HUES48 (cell line): ENCODE measurements at regions not wholly inside any gene's neighbourhood (a gene's known extent, or its start where the extent isn't known, plus 50 kb on each side); places are given as distances from the start of the nearest gene placed in this dataset.

Experiments
- H3K27ac ChIP-seq: one replicate; pipeline ENCODE4 v1.7.0; 2013; ENCODE audit warnings: low read depth, low read length, inconsistent platforms
- H3K27me3 ChIP-seq: 2 replicates; pipeline ENCODE4 v1.6.1; 2013; ENCODE audit warnings: mild to moderate bottlenecking, low read length; ENCODE audit not compliant: control insufficient read depth, insufficient read depth
- H3K36me3 ChIP-seq: 2 replicates; pipeline ENCODE4 v1.6.1; 2013; ENCODE audit warnings: low read length; ENCODE audit not compliant: control insufficient read depth, insufficient read depth
- H3K4me1 ChIP-seq: 2 replicates; pipeline ENCODE4 v1.6.1; 2013; ENCODE audit warnings: mild to moderate bottlenecking, low read length; ENCODE audit not compliant: control insufficient read depth, insufficient read depth
- H3K4me3 ChIP-seq: 2 replicates; pipeline ENCODE4 v1.5.1; 2013; ENCODE audit warnings: mild to moderate bottlenecking, low read depth, low read length
- H3K9ac ChIP-seq: 2 replicates; pipeline ENCODE4 v1.6.1; 2013; ENCODE audit warnings: mild to moderate bottlenecking, low read depth, low read length, moderate library complexity
- H3K9me3 ChIP-seq: 2 replicates; pipeline ENCODE4 v1.6.1; 2013; ENCODE audit warnings: low read length; ENCODE audit not compliant: control insufficient read depth, insufficient read depth

DNA sequence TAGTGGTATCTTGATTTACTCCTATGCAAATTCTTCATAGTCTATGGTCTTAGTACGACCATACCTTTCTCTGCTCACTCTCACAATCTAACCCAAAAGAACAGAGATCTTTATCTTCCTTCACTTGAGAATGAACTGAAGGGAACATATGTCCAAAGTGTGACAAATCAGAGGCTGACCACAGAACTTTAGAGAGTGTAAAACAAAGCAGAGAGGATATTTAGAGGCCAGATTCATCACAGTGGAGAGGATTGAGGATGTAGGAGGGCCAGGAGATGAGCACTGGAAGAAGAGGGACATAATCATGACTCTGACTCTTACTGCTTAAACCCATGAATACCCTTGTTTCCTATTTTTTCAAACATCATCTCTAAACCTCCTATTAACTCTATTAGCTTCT, 935.3 kb upstream of the PHF14 start:
- H3K27ac ChIP-seq = no peak overlapping the region
- peaks cover 13% of the 10 kb centered on the region for H3K4me1 ChIP-seq

DNA sequence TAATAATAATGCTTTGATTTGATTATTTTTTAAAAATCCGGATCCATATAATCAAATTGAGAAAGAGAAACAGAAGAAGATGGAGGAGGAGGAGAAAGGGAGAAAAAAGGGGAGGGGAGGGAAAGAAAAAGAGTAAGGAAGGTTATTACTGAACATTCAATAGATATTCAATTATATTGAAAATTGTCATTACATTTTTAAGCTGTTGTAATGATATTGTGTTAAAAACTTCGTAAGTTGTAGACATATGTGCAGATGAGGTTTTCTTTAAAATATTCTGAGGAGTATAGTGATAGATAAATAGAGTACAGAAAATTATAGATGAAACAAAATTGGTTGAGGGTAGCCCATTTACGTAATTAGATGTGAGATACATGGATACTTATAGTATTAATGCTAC, 933.0 kb upstream of the PHF14 start:
- no peaks in the 10 kb centered on the region for H3K27me3 ChIP-seq
- H3K4me3 ChIP-seq = no peak overlapping the region
- H3K9ac ChIP-seq = no peak overlapping the region
- H3K36me3 ChIP-seq = no peaks in the 10 kb centered on the region
- no peak overlapping the region for H3K27ac ChIP-seq
- no peaks in the 10 kb centered on the region for H3K9me3 ChIP-seq
- peaks cover 4% of the 10 kb centered on the region; the same call in 1 of the 2 replicates for H3K4me1 ChIP-seq

More for the DNA sequence above, 935.3 kb upstream of the PHF14 start:
- no peaks in the 10 kb centered on the region for H3K27me3 ChIP-seq
- no peak overlapping the region for H3K9ac ChIP-seq
- H3K4me3 ChIP-seq = no peak overlapping the region
- H3K36me3 ChIP-seq = no peaks in the 10 kb centered on the region
- no peaks in the 10 kb centered on the region for H3K9me3 ChIP-seq

DNA sequence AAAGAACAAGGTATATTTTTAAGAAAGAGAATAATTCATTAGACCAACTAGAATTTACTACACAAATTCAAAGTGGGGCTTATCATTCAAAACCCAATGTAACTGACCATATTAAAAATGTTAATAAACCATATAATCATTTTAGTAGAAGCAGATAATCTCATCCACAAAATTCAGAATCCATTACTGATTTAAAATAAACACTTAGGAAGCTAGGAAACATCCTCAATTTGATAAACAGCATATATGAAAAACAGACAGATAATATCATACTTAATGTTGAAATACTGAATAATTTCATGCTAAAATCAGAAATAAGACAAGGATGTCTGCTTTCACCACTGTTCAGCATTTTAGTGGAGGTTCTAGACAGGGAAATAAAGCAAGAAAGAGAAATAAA, 902.8 kb upstream of the PHF14 start:
- H3K27ac ChIP-seq = no peak overlapping the region
- H3K9ac ChIP-seq = no peak overlapping the region
- H3K27me3 ChIP-seq = no peaks in the 10 kb centered on the region
- H3K4me3 ChIP-seq = no peak overlapping the region
- peaks cover 3% of the 10 kb centered on the region for H3K4me1 ChIP-seq
- no peaks in the 10 kb centered on the region for H3K36me3 ChIP-seq
- no peaks in the 10 kb centered on the region for H3K9me3 ChIP-seq

DNA sequence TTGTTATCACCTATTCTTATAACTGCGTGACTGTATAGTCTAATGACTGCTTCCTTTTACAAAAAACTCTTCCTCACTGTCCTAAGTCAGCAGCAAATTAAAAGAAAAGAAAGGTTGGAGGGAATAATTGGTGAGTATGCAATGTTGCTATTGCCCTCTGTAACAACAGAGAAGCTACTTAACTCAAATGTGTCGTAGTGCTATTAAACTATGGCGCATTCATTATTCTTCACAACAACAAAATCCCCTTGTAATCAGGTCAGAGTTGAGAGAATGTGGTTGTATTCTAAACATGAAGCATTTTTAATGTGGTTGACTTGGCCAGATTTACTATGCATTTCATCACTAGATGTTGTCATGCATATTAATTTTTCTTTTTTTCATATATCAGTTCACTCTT, 897.8 kb upstream of the PHF14 start:
- no peak overlapping the region for H3K9ac ChIP-seq
- H3K4me3 ChIP-seq = no peak overlapping the region
- no peaks in the 10 kb centered on the region for H3K36me3 ChIP-seq
- H3K4me1 ChIP-seq = peaks cover 12% of the 10 kb centered on the region
- no peaks in the 10 kb centered on the region for H3K9me3 ChIP-seq
- H3K27ac ChIP-seq = no peak overlapping the region
- no peaks in the 10 kb centered on the region for H3K27me3 ChIP-seq

DNA sequence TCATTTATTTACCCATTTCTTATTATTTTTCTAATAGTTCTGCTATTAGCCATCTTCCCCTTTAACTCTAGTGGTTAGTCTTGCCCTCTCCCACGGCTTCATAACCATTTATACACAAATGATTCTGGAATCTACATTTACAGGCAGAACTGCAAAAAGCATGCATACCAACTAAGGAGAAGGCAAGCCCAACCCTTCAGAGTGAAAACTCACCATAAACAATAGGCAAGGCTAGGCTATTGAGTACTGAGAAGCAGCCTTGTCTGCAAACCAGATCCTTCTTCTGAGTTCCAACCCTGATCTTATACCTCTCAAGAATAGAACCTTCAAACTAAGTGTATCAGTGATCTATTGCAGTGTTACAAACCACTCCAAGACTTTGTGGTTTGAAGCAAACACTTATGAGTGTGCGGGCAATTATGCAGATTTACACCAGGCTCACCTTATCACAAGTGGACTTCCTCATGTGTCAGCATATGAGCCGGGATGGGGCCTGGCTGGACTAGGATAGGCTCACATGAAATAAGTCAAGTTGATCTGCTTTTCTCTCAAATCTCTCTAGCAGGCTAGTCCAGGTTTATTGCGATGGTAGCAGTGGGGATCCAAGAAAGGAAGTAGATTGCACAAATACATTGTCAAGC, 896.9 kb upstream of the PHF14 start:
- H3K4me1 ChIP-seq = peaks cover 12% of the 10 kb centered on the region
- no peak overlapping the region for H3K9ac ChIP-seq
- no peaks in the 10 kb centered on the region for H3K36me3 ChIP-seq
- no peaks in the 10 kb centered on the region for H3K9me3 ChIP-seq
- no peak overlapping the region for H3K4me3 ChIP-seq
- no peaks in the 10 kb centered on the region for H3K27me3 ChIP-seq
- H3K27ac ChIP-seq = no peak overlapping the region

DNA sequence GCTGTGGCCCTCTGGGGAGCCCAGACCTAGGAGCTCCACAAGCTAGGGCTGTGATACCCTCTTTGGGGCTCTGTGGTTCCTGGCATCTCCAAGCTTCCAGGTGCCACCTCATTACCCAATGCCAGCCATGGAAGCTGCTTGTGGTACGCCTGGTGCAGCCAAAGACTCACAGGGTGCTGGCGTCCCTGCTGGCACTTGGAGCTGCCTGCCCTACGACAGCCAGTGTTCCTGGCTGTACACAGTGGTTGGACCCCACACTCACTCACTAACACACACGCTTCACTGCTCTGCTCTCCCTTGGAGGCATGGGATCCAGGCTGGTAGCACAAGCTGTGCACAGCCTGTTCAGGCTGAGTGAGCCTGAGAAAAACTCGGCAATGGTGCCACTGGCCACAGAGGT, 894.1 kb upstream of the PHF14 start:
- Histone ChIP-seq H3K4me1 (peaks cover 17% of the 10 kb centered on the region), H3K27me3 (no peaks in the 10 kb centered on the region)

DNA sequence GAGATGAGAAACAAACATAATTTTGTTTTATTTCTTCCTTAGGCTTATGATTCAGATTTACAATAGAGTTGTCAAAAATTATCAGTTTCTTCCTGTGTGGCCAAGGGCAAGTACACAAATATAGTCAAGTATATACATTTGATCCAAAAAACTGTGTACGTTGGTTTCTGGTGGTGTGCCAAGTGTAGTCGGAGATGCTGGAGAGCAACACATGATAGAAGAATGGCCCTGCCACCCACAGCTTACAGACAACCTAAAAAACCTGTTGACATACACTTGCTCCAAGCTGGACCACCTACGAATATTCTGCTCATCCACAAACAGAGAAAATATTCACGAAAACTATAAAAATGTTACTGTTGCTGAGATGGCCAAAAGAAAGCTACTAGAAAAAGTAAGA, 890.8 kb upstream of the PHF14 start:
- Histone ChIP-seq H3K4me1 (peaks cover 6% of the 10 kb centered on the region; the same call in 1 of the 2 replicates), H3K27ac (no peak overlapping the region), H3K36me3 (no peaks in the 10 kb centered on the region), H3K9ac (no peak overlapping the region), H3K4me3 (no peak overlapping the region), H3K9me3 (no peaks in the 10 kb centered on the region), H3K27me3 (no peaks in the 10 kb centered on the region)

More for the DNA sequence above, 894.1 kb upstream of the PHF14 start:
- Histone ChIP-seq H3K9me3 (no peaks in the 10 kb centered on the region), H3K27ac (no peak overlapping the region), H3K4me3 (no peak overlapping the region), H3K36me3 (no peaks in the 10 kb centered on the region), H3K9ac (no peak overlapping the region)

DNA sequence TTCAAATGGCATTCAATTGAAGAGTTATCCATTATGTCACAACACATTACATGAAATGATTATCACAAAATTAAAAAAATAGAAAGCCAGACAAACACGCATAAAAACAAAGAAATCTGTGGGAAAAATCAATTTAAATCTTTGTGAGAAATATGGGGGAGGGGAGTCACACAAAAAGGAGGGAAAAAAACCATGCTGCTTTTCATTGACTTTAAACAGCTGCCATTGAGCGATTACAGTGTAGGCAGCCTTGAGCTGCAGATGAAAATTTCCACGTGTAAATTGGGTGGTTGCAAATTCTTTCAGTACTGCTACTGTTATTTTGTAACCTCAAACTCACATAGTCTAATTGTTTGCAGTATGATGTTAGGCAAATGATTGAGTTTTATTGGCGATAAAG, 889.9 kb upstream of the PHF14 start:
- Histone ChIP-seq H3K9ac (no peak overlapping the region), H3K27ac (no peak overlapping the region), H3K4me1 (peaks cover 6% of the 10 kb centered on the region; the same call in 1 of the 2 replicates), H3K36me3 (no peaks in the 10 kb centered on the region), H3K4me3 (no peak overlapping the region), H3K9me3 (no peaks in the 10 kb centered on the region), H3K27me3 (no peaks in the 10 kb centered on the region)

DNA sequence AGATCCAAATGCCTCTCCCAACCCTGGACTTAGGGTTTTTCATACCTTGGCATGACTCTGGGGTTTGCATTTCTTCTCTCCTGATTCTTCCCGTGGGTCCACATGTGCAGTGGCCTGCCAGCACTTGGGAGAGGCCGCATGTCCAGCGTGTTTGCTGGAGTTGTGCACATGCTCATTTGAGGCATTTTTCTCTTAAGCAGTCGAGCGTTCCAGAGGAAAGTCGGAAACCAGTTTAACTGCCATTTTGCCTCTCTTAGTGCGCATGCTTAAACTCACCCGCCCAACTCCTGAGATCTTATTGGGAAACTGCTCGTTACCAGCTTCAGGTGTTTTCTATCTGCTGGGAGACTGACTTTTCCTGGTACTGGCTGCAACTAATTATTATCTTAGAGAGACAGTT, 888.4 kb upstream of the PHF14 start:
- Histone ChIP-seq H3K4me1 (peaks cover 6% of the 10 kb centered on the region; the same call in 1 of the 2 replicates), H3K9ac (no peak overlapping the region), H3K9me3 (no peaks in the 10 kb centered on the region), H3K27me3 (no peaks in the 10 kb centered on the region), H3K36me3 (no peaks in the 10 kb centered on the region), H3K4me3 (no peak overlapping the region), H3K27ac (no peak overlapping the region)

DNA sequence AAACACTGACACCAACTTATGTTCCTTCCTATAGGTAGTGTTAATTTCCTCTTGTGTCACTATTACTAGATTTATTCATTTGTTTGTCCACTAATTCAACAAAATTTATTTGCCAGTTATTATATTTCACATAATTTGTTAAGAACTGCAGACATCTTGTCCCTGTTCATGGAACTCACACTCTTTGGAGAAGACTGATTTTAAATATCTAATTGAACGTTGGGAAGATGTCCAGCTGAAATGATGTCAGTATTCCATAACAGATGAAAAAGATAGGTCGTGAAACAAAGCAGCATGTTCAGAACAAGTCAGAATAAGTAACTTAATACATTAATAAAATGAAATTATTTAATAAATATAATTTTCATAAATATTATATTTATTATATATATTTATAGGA, 873.1 kb upstream of the PHF14 start:
- Histone ChIP-seq H3K27ac (no peak overlapping the region), H3K9me3 (no peaks in the 10 kb centered on the region), H3K27me3 (no peaks in the 10 kb centered on the region), H3K4me1 (no peaks in the 10 kb centered on the region), H3K9ac (no peak overlapping the region), H3K4me3 (no peak overlapping the region), H3K36me3 (no peaks in the 10 kb centered on the region)

DNA sequence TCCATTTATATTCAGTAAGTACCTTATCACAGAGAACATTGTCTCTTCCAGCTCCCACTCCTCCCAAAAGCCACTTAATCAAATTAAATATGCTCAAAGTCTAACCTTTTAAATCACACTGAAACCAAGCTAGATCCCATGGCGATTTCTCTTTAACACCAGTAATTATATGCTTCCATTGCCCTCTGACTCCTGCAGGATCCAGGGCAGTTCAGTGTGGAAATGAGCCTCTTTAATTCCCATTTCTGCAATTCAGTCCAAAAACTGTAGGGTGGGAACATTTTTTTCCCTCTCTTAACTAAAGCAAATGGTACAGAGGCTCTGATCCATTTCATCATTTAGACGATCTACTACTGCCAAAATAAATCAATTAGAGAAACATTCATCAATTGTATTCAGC, 872.3 kb upstream of the PHF14 start:
- H3K27ac ChIP-seq = no peak overlapping the region
- no peaks in the 10 kb centered on the region for H3K36me3 ChIP-seq
- no peaks in the 10 kb centered on the region for H3K9me3 ChIP-seq
- H3K9ac ChIP-seq = no peak overlapping the region
- H3K4me3 ChIP-seq = no peak overlapping the region
- no peaks in the 10 kb centered on the region for H3K27me3 ChIP-seq
- H3K4me1 ChIP-seq = no peaks in the 10 kb centered on the region
